ENCODE measurements at regions not wholly inside any gene's neighbourhood (a gene's known extent, or its start where the extent isn't known, plus 50 kb on each side); places are given as distances from the start of the nearest gene placed in this dataset.

DNA sequence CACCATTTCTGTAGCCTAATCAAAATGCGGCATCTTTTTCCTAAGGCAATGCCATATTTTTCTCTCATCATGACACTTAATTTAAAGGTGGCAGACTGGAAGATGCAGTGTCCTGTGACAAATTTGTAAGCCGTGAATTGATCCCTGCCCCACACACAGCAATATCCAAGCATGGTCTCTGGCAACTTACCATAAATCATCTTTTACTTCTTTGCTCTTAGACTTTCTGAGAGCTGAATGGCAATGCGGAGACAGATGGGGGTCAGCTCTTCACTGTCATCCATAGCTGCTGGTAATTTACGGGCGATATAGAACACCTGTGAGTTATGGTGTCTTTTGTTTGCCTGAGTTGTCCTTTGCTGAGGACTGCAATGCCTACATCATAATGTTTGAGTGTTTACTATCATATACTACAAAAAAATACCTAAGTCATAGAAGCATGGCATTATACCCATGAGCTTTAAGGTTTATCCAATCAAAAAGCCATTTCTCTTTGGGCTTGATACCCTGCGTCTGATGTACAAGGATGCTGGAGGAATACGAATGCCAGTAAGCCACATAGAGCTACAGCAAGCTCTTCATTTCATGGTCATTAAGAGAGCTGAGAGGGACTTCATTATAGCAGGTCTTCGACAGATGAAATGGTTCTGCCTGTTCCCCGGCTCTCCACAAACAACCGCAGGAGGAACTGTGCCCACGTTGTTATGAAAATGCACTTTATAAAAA lies 148.1 kb downstream of the TRIML1 start:
- Histone ChIP-seq H3K9me3 (no peaks in the 10 kb centered on the region), H3K27ac (no peak overlapping the region), H3K36me3 (no peaks in the 10 kb centered on the region), H3K27me3 (peaks cover 0 to 7% of the 10 kb centered on the region in 2 donors), H3K4me3 (no peak overlapping the region), H3K4me1 (no peaks in the 10 kb centered on the region)
- intact Hi-C loops (cut with DNase I; ENCODE audit: low total_unique reads): no loop called here
- TF ChIP-seq, protein P1, sequence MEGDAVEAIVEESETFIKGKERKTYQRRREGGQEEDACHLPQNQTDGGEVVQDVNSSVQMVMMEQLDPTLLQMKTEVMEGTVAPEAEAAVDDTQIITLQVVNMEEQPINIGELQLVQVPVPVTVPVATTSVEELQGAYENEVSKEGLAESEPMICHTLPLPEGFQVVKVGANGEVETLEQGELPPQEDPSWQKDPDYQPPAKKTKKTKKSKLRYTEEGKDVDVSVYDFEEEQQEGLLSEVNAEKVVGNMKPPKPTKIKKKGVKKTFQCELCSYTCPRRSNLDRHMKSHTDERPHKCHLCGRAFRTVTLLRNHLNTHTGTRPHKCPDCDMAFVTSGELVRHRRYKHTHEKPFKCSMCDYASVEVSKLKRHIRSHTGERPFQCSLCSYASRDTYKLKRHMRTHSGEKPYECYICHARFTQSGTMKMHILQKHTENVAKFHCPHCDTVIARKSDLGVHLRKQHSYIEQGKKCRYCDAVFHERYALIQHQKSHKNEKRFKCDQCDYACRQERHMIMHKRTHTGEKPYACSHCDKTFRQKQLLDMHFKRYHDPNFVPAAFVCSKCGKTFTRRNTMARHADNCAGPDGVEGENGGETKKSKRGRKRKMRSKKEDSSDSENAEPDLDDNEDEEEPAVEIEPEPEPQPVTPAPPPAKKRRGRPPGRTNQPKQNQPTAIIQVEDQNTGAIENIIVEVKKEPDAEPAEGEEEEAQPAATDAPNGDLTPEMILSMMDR (IDR thresholded peaks at IDR 0.05): no peak
- no peak for DNase-seq

GRCh38 chr4:188289531-188290125 lies 150.4 kb downstream of the TRIML1 start:
- no peak for DNase-seq
- no peaks in the 10 kb centered on the region for H3K4me1 ChIP-seq
- H3K9me3 ChIP-seq: no peaks in the 10 kb centered on the region
- H3K27ac ChIP-seq: no peak overlapping the region
- H3K27me3 ChIP-seq: no peaks in the 10 kb centered on the region
- H3K4me3 ChIP-seq: no peak overlapping the region
- H3K36me3 ChIP-seq: no peaks in the 10 kb centered on the region
- intact Hi-C loops (cut with DNase I; ENCODE audit: low total_unique reads): no loop called here
- TF ChIP-seq, protein P1 (IDR thresholded peaks at IDR 0.05): no peak

GRCh38 chr4:188295899-188296298 lies 156.7 kb downstream of the TRIML1 start:
- no peaks in the 10 kb centered on the region for H3K27me3 ChIP-seq
- no peaks in the 10 kb centered on the region for H3K36me3 ChIP-seq
- no peak overlapping the region for H3K27ac ChIP-seq
- intact Hi-C loops (cut with DNase I; ENCODE audit: low total_unique reads): no loop called here
- DNase-seq: no peak
- TF ChIP-seq, protein P1 (IDR thresholded peaks at IDR 0.05): no peak
- H3K9me3 ChIP-seq: no peaks in the 10 kb centered on the region
- H3K4me3 ChIP-seq: no peak overlapping the region
- peaks cover 0 to 11% (median 5%) of the 10 kb centered on the region in 4 donors for H3K4me1 ChIP-seq

- DNase-seq: no peak
- TF ChIP-seq, protein P1 (IDR thresholded peaks at IDR 0.05): no peak
- Histone ChIP-seq H3K36me3 (no peaks in the 10 kb centered on the region), H3K4me3 (no peak overlapping the region), H3K27ac (no peak overlapping the region), H3K9me3 (no peaks in the 10 kb centered on the region), H3K27me3 (no peaks in the 10 kb centered on the region), H3K4me1 (peaks cover 0 to 11% (median 5%) of the 10 kb centered on the region in 4 donors)
- intact Hi-C loops (cut with DNase I; ENCODE audit: low total_unique reads): no loop called here
Measured at GRCh38 chr4:188296331-188296730, 157.1 kb downstream of the TRIML1 start.

DNA sequence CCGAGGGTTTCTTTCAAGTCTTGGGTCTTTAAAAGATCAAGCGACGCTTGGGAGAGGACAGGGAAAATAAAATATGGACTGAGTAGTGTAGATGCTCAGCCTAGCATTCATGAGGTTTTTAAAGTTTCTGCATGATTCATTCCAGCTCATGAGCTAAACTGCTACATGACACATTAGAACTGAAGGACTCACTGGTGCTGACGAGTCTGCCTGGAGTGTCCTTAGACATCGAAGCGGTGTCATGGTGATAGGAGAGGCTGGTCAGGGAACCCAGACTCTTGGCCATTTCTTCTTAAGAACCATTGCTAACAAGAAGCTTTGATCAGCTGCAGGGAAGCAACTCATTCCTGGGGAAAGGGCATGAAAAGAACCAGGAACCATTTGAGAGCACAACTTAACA lies 158.6 kb downstream of the TRIML1 start:
- Histone ChIP-seq H3K9me3 (no peaks in the 10 kb centered on the region), H3K27me3 (no peaks in the 10 kb centered on the region), H3K27ac (no peak overlapping the region), H3K4me3 (no peak overlapping the region), H3K36me3 (no peaks in the 10 kb centered on the region), H3K4me1 (peaks cover 0 to 11% (median 5%) of the 10 kb centered on the region in 4 donors)
- TF ChIP-seq, protein P1 (IDR thresholded peaks at IDR 0.05): no peak
- no peak for DNase-seq
- intact Hi-C loops (cut with DNase I; ENCODE audit: low total_unique reads): no loop called here
